ENCODE measurements at regions not wholly inside any gene's neighbourhood (a gene's known extent, or its start where the extent isn't known, plus 50 kb on each side); places are given as distances from the start of the nearest gene placed in this dataset.

GRCh38 chr2:219875036-219875435, 247.6 kb downstream of the SLC4A3 start:
- TF ChIP-seq CTCF (IDR thresholded peaks at IDR 0.05; ENCODE audit: low read length) (no peak), EZH2 (IDR thresholded peaks at IDR 0.05; ENCODE audit: borderline replicate concordance, low read length) (no peak)

Measured in OCI-LY1 (cell line).